K562 (cell line): ENCODE measurements at regions not wholly inside any gene's neighbourhood (a gene's known extent, or its start where the extent isn't known, plus 50 kb on each side); places are given as distances from the start of the nearest gene placed in this dataset.
A peak's percentile ranks its signal among the peaks of the same experiment; 100 is the strongest.

ENCODE experiments used
- ARHGAP35 ChIP-seq: fragments of 450-650 bp; IDR thresholded peaks from 2 replicates; pipeline ENCODE4 v1.6.1; 2018; ENCODE audit not compliant: partially characterized antibody
- ARID1B ChIP-seq: fragments of 450-650 bp; IDR thresholded peaks from 2 replicates; pipeline ENCODE4 v1.6.1; 2016; ENCODE audit warnings: antibody characterized with exemption, mild to moderate bottlenecking, inconsistent platforms
- BCL6 ChIP-seq: fragments of 250-450 bp; sonication (Bioruptor Pico); IDR thresholded peaks from 2 replicates; pipeline ENCODE4 v1.4.0; 2020
- CBFA2T3 ChIP-seq: fragments of 450-650 bp; IDR thresholded peaks from 2 replicates; pipeline ENCODE4 v1.6.1; 2017
- GATAD2A ChIP-seq: fragments of 450-650 bp; IDR thresholded peaks from 2 replicates; pipeline ENCODE4 v1.6.1; 2017
- HMGN3 ChIP-seq: IDR thresholded peaks from 2 replicates; pipeline ENCODE4 v1.6.1; 2011; ENCODE audit warnings: borderline replicate concordance, low read depth, mild to moderate bottlenecking, mixed read lengths, low read length; ENCODE audit not compliant: insufficient read length; ENCODE audit errors: extremely low read depth
- MLX ChIP-seq, 2 experiments: fragments of 450-650 bp in 1 of 2; sonication (generic) in 1 of 2; formaldehyde crosslinking; conservative IDR thresholded peaks; 2 replicates each; pipeline versions ENCODE4 v1.4.0 to v1.8.1; 2020 to 2022; ENCODE audit warnings: mild to moderate bottlenecking in 1 of 2, missing genetic modification reagents in 1 of 2
- TAL1 ChIP-seq: fragments of 450-650 bp; IDR thresholded peaks from 2 replicates; pipeline ENCODE4 v1.6.1; 2016; ENCODE audit warnings: mild to moderate bottlenecking
- ZNF764 ChIP-seq: fragments of 250-450 bp; sonication (Bioruptor Pico); IDR thresholded peaks from 2 replicates; pipeline ENCODE4 v1.4.0; 2020; ENCODE audit warnings: low read depth, mild to moderate bottlenecking, moderate library complexity
- TF ChIP-seq, protein P1 (sequence below): fragments of 250-450 bp; sonication (Bioruptor Pico); IDR thresholded peaks from 2 replicates; pipeline ENCODE4 v1.5.0; 2021
- TF ChIP-seq, protein P2 (sequence below), 2 experiments: IDR thresholded peaks in 1 of 2; conservative IDR thresholded peaks in 1 of 2; 2 replicates each; pipeline ENCODE4 v1.6.1; 2016; ENCODE audit warnings: low read depth in 2 of 2, mild to moderate bottlenecking in 1 of 2, missing compliant biosample characterization in 1 of 2, missing genetic modification characterization in 1 of 2, moderate library complexity in 1 of 2
- TF ChIP-seq, protein P3 (sequence below): fragments of 450-650 bp; IDR thresholded peaks from 2 replicates; pipeline ENCODE4 v1.6.1; 2016; ENCODE audit warnings: mild to moderate bottlenecking, moderate library complexity

GRCh38 chr1:113217447-113218208 is 144.6 kb downstream of the LRIG2 start (continued):
- TF ChIP-seq, protein P1, sequence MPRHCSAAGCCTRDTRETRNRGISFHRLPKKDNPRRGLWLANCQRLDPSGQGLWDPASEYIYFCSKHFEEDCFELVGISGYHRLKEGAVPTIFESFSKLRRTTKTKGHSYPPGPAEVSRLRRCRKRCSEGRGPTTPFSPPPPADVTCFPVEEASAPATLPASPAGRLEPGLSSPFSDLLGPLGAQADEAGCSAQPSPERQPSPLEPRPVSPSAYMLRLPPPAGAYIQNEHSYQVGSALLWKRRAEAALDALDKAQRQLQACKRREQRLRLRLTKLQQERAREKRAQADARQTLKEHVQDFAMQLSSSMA = no peak
- peak; percentile 77 for TF ChIP-seq ARID1B
- no peak for TF ChIP-seq ZNF764
- TF ChIP-seq TAL1 = peak; percentile 48
- TF ChIP-seq ARHGAP35 = no peak
- TF ChIP-seq BCL6 (CRISPR knock-in tag) = no peak
- peak; percentile 70 for TF ChIP-seq CBFA2T3
- no peak for TF ChIP-seq HMGN3
- no peak for TF ChIP-seq GATAD2A
- TF ChIP-seq, protein P2, sequence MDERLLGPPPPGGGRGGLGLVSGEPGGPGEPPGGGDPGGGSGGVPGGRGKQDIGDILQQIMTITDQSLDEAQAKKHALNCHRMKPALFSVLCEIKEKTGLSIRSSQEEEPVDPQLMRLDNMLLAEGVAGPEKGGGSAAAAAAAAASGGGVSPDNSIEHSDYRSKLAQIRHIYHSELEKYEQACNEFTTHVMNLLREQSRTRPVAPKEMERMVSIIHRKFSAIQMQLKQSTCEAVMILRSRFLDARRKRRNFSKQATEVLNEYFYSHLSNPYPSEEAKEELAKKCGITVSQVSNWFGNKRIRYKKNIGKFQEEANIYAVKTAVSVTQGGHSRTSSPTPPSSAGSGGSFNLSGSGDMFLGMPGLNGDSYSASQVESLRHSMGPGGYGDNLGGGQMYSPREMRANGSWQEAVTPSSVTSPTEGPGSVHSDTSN (CRISPR knock-in tag; IDR thresholded peaks at IDR 0.05; ENCODE audit: low read depth) = no peak
- TF ChIP-seq, protein P2 (tag; conservative IDR thresholded peaks at IDR 0.05; ENCODE audit: low read depth) = peak; percentile 75
- no peak for TF ChIP-seq MLX (CRISPR knock-in tag; conservative IDR thresholded peaks at IDR 0.05)
- TF ChIP-seq, protein P3, sequence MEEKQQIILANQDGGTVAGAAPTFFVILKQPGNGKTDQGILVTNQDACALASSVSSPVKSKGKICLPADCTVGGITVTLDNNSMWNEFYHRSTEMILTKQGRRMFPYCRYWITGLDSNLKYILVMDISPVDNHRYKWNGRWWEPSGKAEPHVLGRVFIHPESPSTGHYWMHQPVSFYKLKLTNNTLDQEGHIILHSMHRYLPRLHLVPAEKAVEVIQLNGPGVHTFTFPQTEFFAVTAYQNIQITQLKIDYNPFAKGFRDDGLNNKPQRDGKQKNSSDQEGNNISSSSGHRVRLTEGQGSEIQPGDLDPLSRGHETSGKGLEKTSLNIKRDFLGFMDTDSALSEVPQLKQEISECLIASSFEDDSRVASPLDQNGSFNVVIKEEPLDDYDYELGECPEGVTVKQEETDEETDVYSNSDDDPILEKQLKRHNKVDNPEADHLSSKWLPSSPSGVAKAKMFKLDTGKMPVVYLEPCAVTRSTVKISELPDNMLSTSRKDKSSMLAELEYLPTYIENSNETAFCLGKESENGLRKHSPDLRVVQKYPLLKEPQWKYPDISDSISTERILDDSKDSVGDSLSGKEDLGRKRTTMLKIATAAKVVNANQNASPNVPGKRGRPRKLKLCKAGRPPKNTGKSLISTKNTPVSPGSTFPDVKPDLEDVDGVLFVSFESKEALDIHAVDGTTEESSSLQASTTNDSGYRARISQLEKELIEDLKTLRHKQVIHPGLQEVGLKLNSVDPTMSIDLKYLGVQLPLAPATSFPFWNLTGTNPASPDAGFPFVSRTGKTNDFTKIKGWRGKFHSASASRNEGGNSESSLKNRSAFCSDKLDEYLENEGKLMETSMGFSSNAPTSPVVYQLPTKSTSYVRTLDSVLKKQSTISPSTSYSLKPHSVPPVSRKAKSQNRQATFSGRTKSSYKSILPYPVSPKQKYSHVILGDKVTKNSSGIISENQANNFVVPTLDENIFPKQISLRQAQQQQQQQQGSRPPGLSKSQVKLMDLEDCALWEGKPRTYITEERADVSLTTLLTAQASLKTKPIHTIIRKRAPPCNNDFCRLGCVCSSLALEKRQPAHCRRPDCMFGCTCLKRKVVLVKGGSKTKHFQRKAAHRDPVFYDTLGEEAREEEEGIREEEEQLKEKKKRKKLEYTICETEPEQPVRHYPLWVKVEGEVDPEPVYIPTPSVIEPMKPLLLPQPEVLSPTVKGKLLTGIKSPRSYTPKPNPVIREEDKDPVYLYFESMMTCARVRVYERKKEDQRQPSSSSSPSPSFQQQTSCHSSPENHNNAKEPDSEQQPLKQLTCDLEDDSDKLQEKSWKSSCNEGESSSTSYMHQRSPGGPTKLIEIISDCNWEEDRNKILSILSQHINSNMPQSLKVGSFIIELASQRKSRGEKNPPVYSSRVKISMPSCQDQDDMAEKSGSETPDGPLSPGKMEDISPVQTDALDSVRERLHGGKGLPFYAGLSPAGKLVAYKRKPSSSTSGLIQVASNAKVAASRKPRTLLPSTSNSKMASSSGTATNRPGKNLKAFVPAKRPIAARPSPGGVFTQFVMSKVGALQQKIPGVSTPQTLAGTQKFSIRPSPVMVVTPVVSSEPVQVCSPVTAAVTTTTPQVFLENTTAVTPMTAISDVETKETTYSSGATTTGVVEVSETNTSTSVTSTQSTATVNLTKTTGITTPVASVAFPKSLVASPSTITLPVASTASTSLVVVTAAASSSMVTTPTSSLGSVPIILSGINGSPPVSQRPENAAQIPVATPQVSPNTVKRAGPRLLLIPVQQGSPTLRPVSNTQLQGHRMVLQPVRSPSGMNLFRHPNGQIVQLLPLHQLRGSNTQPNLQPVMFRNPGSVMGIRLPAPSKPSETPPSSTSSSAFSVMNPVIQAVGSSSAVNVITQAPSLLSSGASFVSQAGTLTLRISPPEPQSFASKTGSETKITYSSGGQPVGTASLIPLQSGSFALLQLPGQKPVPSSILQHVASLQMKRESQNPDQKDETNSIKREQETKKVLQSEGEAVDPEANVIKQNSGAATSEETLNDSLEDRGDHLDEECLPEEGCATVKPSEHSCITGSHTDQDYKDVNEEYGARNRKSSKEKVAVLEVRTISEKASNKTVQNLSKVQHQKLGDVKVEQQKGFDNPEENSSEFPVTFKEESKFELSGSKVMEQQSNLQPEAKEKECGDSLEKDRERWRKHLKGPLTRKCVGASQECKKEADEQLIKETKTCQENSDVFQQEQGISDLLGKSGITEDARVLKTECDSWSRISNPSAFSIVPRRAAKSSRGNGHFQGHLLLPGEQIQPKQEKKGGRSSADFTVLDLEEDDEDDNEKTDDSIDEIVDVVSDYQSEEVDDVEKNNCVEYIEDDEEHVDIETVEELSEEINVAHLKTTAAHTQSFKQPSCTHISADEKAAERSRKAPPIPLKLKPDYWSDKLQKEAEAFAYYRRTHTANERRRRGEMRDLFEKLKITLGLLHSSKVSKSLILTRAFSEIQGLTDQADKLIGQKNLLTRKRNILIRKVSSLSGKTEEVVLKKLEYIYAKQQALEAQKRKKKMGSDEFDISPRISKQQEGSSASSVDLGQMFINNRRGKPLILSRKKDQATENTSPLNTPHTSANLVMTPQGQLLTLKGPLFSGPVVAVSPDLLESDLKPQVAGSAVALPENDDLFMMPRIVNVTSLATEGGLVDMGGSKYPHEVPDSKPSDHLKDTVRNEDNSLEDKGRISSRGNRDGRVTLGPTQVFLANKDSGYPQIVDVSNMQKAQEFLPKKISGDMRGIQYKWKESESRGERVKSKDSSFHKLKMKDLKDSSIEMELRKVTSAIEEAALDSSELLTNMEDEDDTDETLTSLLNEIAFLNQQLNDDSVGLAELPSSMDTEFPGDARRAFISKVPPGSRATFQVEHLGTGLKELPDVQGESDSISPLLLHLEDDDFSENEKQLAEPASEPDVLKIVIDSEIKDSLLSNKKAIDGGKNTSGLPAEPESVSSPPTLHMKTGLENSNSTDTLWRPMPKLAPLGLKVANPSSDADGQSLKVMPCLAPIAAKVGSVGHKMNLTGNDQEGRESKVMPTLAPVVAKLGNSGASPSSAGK = peak; percentile 35
